ENCODE measurements at regions not wholly inside any gene's neighbourhood (a gene's known extent, or its start where the extent isn't known, plus 50 kb on each side); places are given as distances from the start of the nearest gene placed in this dataset.

GRCh38 chr7:45443263-45443662, 130.9 kb upstream of the ADCY1 start:
- 63 to 83% methylated on average over 1 of the region's 1 CpG for WGBS, 2 donors
- FAIRE-seq, result no peak
- H3K27me3 ChIP-seq, result no peaks in the 10 kb centered on the region
- ATAC-seq, result no peak
- intact Hi-C loops (cut with DNase I), result no loop called here
- H3K4me1 ChIP-seq, result no peaks in the 10 kb centered on the region
- DNase-seq, result no peak
- no peak overlapping the region for H3K27ac ChIP-seq
- H3K36me3 ChIP-seq, result no peaks in the 10 kb centered on the region
- TF ChIP-seq CTCF (IDR thresholded peaks at IDR 0.05), result no peak
- H3K9me3 ChIP-seq, result no peaks in the 10 kb centered on the region
- H3K4me3 ChIP-seq, result no peak overlapping the region

- no peak for DNase-seq
- Histone ChIP-seq H3K27ac (no peak overlapping the region), H3K27me3 (no peaks in the 10 kb centered on the region), H3K36me3 (no peaks in the 10 kb centered on the region), H3K4me1 (no peaks in the 10 kb centered on the region), H3K4me3 (no peak overlapping the region), H3K9me3 (no peaks in the 10 kb centered on the region)
- no peak for ATAC-seq
- WGBS, 2 donors, result 61% methylated on average over 2 of the region's 2 CpGs
- no peak for TF ChIP-seq CTCF (IDR thresholded peaks at IDR 0.05)
- FAIRE-seq, result no peak
- intact Hi-C loops (cut with DNase I), result no loop called here
Measured at GRCh38 chr7:45446195-45446944, 127.8 kb upstream of the ADCY1 start.

- H3K27ac ChIP-seq, result no peak overlapping the region
- no peak for TF ChIP-seq CTCF (IDR thresholded peaks at IDR 0.05)
- no peaks in the 10 kb centered on the region for H3K4me1 ChIP-seq
- no peaks in the 10 kb centered on the region for H3K9me3 ChIP-seq
- H3K36me3 ChIP-seq, result no peaks in the 10 kb centered on the region
- ATAC-seq (no peak), FAIRE-seq (no peak), DNase-seq (no peak)
- WGBS, 2 donors, result 49 to 62% methylated on average over 1 of the region's 1 CpG
- intact Hi-C loops (cut with DNase I), result no loop called here
- H3K27me3 ChIP-seq, result no peaks in the 10 kb centered on the region
- no peak overlapping the region for H3K4me3 ChIP-seq
Measured at GRCh38 chr7:45447296-45447695, 126.9 kb upstream of the ADCY1 start.

- H3K27ac ChIP-seq, result no peak overlapping the region
- no peaks in the 10 kb centered on the region for H3K9me3 ChIP-seq
- H3K27me3 ChIP-seq, result no peaks in the 10 kb centered on the region
- FAIRE-seq, result no peak
- no peak for ATAC-seq
- intact Hi-C loops (cut with DNase I), result no loop called here
- DNase-seq, result no peak
- TF ChIP-seq CTCF (IDR thresholded peaks at IDR 0.05), result no peak
- no peaks in the 10 kb centered on the region for H3K4me1 ChIP-seq
- no peaks in the 10 kb centered on the region for H3K36me3 ChIP-seq
- no peak overlapping the region for H3K4me3 ChIP-seq
- whole genome bisulfite sequencing, 2 donors, result 67 to 80% methylated on average over 2 of the region's 2 CpGs
Measured at GRCh38 chr7:45450571-45451204, 123.5 kb upstream of the ADCY1 start.
